GM18507 (cell line): ENCODE measurements at regions not wholly inside any gene's neighbourhood (a gene's known extent, or its start where the extent isn't known, plus 50 kb on each side); places are given as distances from the start of the nearest gene placed in this dataset.

ENCODE experiments used
- DNase-seq: peaks from one replicate; pipeline ENCODE4 v3.0.0; 2011; ENCODE audit warnings: low read depth; ENCODE audit not compliant: insufficient read length; ENCODE audit errors: extremely low spot score
- FAIRE-seq: peaks from 2 replicates; lab custom pipeline; 2011; peaks lifted over from hg19 to GRCh38; lab: Jason Lieb, UNC

DNA sequence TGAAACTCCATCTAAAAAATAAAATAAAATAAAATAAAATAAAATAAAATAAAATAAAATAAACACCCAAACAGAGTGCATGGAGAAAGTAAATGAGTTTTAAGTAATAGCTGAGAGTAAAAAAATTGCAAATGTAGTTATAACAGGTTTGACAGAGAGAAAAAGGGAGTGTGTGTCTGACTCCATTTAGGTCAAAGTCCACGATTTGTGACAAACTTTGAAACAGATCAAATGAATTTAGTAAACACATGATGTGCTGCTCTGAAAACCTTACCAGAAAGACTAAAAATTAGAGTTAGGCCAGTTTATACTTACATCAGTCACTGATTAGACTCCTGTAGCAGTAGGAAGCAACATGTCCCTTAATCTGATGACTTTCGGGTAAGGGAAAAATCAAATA is 346.6 kb downstream of the PARP8 start:
- FAIRE-seq (no peak), DNase-seq (no peak)

DNA sequence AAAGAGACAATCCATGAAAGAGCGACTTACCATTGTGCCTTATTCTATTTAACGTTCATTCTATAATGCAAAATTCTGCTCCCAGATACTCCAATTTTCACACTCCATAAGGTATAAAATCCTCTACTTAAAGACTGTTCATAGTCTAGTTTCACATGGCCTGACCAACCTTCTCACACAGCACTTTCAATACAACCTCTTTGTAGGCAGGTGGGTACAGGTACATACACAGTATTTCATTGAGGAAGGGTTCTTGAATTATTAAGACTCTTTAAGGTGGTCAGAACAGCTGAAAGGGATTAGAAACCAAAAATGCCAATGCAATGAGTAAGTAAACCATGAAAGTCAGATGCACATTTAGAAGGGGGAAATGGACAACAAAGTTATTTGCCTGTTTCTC is 352.0 kb downstream of the PARP8 start:
- DNase-seq (no peak), FAIRE-seq (no peak)

DNA sequence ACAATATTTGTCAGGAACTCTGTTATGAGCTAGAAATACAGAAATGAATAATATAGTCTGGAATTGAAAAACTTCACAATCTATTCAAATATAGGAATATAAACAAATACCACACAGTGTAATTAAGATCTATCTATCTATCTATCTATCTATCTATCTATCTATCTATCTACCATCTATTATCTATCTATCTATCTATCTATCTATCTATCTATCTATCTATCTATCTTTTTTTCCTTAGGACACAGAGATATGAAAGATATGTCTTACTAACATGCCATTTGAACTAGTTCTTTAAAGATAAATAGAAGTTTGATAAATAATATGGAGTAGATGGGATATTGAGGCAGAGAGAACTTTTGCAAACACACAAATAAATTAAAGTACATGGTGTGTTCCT is 357.8 kb downstream of the PARP8 start:
- DNase-seq (no peak), FAIRE-seq (no peak)

DNA sequence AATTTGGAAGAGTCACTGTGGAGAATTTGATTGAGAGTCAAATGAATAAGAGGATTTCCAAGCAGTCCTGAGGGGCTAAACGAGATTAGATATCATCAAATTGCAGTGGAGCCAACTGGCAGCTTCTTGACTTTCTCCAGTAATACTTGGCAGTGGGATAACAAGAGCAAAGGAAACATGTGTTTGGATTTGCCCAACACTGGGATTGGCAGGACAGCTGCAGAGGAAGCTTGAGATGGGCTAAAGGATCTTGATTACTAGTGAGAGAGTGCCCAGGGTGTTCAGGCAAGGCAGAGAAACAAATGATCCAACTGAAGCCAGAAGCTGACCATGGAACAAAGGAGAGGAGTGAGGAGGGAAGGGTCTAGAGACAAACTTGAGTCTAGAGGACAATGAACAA is 356.0 kb upstream of the ISL1 start:
- FAIRE-seq = no peak
- DNase-seq = no peak

DNA sequence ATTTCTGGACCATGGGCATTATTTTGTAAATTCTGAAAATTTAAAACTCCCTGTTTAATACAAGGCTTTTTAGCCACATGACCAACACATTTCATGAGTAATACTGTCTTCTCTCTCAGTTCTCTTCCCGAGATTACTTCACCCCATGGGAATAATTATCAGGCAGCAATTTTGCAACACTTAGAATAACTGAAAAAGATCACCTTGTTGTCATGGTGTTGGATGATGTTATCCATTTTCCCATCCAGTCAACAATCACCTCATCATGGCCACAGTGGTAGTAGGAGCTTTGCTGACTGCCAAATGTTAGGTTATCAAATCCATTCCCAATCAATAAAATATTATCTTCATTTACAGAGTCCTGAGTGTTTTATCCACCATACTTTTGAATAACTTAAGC is 354.9 kb upstream of the ISL1 start:
- FAIRE-seq (no peak), DNase-seq (no peak)

DNA sequence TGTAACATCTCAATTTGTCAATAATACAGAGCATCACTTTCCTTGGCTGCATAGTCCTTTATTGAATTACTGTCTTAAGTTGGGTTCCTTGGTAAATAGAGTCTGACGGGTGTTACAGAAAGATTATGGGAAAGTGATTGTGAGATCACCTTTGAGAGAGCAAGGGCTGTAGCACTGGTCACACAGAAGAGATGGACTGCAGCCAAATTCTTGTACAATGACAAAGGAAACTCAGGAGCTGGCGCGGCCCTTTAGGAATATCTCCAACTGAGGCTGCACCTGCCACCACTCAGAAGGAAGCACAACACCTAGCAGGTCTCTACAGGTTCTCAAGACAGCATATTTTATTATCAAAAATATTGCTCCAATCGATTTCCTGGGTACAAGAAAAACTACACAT is 350.0 kb upstream of the ISL1 start:
- DNase-seq (no peak), FAIRE-seq (no peak)

DNA sequence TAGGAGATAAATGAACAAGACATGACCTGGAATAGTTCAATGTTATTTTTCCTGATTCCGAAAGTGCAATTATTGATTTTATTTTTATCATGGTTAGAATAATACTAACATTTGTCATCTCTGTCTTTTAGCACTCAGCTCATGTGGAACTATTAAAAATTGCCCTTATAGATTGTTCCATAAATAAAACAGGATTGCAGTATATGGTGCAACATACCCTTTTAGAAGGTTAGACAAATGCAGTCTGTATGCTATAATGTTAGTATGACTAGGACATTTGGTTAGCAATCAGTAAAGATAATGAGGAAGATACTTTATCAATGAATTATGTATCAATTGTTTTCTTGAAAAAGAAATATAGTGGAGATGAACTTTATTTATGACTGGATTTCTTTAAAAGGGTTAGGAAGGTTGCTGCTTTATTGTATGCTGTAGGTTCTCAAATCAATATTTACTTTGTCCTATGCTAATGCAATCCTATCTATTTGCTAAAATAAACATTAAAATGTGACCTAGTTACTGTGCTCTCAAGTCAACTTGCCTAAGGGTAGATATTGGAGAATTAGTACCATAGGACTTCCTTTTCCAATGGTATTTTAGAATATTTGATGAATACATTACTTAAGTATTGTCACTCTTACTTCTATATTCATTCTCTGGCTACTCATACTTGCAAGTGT is 348.9 kb upstream of the ISL1 start:
- FAIRE-seq = no peak

DNA sequence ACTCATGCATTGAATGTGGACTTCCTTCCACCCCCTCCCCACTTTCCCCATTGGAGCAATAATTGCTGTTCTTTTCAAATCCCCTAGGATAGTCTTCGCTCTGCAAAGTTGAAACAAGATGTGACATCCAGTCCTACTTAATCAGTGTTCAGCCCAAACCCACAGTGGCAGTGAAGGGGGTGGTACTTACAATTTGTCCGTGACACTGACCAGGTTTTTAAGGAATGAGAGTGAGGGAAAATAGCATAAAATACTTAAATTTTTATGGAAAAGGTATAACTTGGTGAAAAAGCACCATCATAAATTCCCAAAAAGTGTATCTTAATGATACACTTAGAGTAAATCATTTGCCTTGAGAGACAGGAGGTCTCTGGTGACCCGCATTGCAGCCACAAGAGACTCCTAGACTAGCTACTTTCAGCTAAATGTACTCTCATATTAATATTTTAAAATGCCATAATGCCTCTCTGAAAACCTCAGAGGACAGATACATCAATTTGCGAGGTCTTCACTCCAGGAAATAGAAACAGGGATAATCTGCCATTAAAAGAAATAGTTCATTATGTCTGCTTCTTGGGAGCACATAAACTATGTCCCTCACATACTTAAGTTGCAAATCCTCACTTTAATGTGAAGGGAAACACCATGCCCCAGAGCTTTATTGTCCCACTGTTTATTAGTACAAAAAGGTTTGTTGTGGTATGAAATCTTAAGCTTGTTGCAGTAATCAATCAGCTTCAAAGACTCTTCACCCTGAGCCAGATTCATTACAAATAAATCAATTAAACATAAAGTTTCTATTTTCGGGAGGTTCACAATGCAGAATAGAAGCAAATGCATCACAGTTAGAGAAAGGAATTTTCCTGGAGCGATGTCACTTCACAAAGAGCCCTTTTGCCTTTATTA is 343.6 kb upstream of the ISL1 start:
- DNase-seq (no peak), FAIRE-seq (no peak)

More for the DNA sequence above, 348.9 kb upstream of the ISL1 start:
- DNase-seq = no peak

DNA sequence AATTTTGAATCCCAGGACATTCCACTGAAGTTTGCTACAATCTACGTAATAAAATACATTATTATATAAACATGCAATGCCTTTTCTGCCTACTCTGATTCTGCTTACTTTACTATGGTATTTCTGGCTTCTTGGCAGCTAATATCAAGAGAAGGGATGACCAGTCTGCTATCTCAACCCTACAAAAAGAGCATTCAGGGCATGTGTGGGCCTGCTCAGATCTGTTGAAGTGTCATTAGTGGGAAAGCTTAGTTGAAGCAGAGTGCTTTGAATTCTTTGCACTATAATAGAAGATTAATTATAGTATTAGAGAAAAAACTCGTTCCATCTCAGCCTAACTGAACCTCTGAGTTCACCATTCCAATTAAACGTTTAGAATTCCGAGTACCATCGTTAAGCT is 339.5 kb upstream of the ISL1 start:
- FAIRE-seq = no peak
- DNase-seq = no peak

DNA sequence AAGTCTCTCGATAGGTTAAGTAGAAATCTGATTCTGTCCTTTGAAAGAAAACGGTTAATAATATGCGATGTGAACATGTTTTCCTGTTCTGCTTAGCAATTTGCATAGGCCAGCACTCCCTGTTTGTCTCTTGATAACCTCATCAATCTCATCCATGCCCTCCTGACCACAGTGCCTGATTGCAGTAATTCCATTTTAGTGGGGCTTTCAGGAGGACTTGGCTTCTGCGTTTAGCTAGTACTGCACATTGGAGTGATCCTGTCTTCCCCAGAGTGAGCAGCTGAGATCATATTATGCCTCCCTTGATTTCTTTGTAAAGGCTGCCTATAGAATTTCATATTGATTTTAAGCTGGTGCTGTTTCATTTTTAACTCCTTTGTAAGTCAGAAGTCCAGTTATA is 335.9 kb upstream of the ISL1 start:
- FAIRE-seq = no peak
- DNase-seq = no peak

DNA sequence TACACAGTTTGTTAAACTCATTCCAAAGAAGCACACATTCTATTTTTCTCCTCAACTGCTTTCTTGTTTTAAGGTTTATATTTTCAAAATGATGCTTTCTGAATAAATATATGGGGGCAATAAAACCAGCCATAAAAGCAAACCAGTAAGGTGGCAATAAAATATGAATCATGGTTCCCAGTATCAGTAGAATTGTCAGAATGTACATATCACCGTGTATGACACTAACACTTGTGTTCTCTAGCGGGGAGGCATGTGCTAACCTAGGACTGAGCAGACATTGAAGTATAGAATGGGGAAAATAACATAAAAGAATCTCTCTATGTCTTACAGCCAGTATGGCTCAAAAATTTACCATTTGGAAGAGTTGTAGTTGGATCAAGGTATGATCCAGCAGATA is 329.9 kb upstream of the ISL1 start:
- no peak for DNase-seq
- FAIRE-seq = no peak

DNA sequence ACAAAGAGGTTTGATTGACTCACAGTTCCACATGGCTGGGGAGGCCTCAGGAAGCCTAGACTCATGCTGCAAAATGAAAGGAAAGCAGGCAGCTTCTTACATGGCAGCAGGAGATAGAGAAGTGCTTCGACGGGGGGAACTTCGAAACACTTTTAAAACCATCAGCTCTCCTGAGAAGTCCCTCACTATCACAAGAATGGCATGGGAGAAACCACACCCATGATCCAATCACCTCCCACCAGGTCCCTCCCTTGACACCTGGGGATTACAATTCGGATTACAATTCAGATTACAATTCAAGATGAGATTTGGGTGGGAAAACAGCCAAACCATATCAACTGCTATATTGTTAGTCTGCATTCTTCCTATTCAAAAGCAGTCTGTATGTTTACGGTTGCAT is 322.3 kb upstream of the ISL1 start:
- no peak for FAIRE-seq
- no peak for DNase-seq

DNA sequence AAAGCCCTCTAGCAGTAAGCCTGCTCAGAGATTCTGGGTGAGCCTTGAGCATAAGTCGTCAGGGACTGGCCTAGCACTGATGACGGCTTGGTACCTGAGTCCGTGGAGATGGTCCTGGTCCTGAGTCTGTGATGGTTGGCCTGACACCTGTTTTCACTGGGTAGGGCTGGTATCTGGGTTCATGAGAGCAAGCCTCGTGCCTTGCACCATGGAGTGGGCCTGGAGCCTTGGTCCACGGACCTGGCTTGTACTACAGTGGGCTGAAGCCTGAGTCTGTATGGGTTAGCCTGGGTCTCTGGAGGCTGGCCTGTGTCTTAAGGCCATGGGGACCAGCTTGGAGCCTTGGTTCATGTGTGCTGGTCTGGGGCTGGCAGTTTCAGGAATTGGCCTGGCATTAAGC is 310.3 kb upstream of the ISL1 start:
- no peak for FAIRE-seq
- no peak for DNase-seq

DNA sequence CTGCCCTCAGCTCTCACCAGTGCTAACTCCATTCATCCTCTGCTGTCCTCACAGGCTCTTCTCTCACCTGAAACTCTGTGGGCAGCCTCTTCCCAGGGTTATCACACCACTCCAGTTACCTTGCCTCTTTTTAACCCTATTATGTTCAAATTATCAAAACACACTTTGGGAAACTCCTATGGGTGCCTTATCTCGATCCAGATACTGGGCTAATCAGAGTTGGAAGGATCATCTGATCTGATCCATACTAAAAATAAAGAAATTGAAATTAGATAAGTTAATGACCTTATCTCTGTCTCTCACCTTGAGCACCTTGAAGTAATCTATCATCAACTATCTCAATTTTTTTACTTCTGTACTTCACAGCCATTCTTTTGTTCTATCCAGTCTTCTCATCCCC is 300.5 kb upstream of the ISL1 start:
- FAIRE-seq (no peak), DNase-seq (no peak)

DNA sequence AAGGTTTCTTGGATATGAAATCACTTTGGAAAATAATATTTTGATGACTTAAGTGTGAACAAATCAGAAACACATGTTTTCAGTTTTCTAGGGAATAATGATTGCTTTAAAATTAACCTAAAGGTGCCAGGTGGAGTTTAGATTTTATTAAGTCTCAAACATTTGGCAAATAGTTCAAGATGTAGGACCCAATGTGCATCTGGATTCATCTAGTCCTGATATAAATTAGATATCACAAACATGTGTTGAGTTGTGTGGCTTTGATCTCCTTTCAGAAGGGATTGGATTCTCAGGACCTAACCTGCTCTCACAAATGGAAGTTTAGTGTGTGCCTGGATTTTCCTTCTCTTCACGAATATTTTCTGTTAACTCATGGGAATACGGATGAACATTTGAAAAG is 291.4 kb upstream of the ISL1 start:
- FAIRE-seq (no peak), DNase-seq (no peak)

DNA sequence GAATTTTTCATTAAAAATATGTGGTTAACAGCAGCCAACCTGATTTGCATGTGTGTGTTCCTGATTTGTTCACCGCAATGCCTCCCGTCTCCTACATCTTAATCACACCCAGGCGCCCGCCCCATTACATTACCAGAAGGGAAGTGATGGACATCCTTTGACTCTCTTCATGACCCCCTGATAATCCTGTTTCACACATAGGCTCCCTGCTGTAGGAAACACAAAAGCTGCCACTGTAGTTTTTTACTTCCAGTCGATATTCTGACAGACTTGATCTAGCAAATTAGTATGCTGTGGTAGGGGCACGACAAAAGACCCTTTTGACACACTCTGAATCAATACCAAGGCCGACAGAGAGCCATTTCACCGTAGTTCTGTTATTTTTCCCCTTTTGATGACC is 287.8 kb upstream of the ISL1 start:
- FAIRE-seq (no peak), DNase-seq (no peak)

DNA sequence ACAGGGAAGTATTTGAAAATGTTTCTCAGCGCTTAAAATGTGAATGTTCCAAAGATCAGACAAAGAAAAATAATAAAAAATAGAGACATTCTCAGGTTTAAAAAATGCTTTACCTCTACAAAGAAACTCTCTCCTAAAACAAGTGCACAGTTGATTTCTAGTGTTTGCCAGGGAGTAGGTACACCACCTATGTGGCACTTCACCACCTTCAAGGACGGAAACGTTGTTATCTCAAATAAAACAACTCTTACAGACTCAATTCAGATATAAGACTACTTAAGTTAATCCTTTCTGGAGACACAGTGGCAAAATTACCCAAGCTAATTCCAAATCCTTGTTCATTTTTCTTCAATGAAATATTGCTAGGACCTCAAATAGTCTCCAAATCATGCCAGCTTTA is 286.4 kb upstream of the ISL1 start:
- no peak for DNase-seq
- FAIRE-seq = no peak

DNA sequence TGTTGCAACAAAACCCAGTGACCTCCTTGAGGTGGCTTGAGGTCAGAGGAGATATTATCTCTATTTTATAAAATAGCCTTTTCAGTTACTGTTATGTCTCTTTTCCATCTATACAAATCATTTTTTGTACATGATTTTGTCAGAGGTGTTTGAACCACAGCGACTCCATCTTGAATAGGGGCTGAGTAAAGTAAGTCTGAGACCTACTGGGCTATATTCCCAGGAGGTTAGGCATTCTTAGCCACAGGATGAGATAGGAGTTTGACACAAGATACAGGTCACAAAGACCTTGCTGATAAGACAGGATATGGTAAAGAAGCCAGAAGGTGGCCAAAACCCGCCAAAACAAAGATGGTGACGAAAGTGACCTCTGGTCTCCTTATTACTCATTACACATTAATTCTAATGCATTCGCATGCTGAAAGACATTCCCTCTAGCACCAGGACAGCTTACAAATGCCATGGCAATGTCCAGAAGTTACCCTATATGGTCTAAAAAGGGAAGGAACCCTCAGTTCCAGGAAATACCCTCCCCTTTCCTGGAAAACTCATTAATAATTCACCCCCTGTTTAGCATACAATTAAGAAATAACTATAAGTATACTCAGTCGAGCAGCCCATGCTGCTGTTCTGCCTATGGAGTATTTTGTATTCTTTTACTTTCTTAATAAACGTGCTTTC is 283.9 kb upstream of the ISL1 start:
- FAIRE-seq = no peak

DNA sequence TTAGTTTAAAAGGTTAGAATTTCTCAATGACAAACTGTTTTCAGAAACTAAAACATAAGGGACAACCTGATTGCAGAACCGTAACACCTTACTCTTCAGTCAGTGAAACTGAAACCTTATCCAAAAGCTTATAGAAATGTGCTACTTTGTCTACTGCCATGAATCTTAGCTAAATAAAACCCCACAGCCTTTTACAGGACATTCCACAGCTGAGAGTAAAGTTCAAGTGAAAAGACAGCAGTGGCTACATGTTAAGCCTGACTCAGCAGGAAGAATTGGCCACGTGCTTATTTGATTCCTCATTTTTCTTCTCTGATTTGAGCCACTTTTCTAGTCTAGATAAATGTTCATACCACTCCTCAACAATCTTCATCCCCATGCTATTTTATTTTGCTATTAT is 278.7 kb upstream of the ISL1 start:
- FAIRE-seq = no peak
- no peak for DNase-seq

More for the DNA sequence above, 283.9 kb upstream of the ISL1 start:
- DNase-seq = no peak

DNA sequence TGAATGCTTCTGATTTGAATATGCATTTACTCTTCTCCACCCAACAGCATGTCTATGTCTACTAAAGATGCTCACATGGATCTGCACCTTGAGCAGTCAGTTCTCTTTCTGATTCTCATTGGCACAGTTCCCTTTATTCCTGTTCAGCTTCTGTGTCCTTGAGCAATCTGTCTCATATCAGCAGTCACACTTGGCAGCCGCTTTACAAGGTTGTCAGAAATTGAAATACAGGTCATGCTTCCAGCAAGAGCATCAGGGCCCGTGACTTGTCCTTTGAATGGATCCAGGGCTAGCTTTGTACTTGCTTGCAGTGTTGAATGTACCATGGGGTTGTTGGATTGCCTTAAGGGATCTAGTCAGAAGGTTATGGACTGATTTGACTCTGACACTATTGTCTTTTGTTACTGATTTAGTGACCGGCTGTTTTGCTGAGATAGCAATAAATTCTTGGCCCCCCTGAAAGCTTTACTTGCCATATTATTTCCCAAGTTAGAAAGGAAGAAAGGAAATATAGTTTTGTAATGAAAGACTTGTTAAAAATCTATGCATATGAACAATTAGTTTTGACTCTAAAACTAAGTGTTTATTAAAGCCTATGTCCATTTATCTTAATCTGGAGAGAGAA is 273.4 kb upstream of the ISL1 start:
- FAIRE-seq (no peak), DNase-seq (no peak)
